PC-9 (cell line): ENCODE measurements at regions not wholly inside any gene's neighbourhood (a gene's known extent, or its start where the extent isn't known, plus 50 kb on each side); places are given as distances from the start of the nearest gene placed in this dataset.

ENCODE experiments used
- BruUV-seq: library from RNA; stranded (reverse); fragments of 400-500 nt; replicated peaks from 2 replicates; lab custom pipeline; 2021; lab: Mats Ljungman, UMichigan
- CTCF ChIA-PET: fragments of 300-600 bp; sonication (Branson Sonifier 250); formaldehyde crosslinking; loops from one replicate; lab custom pipeline; 2022; ENCODE audit warnings: antibody characterized with exemption; lab: Charles Lee
- POLR2A ChIA-PET: fragments of 300-600 bp; sonication (Branson Sonifier 250); formaldehyde crosslinking; loops from one replicate; lab custom pipeline; 2022; ENCODE audit warnings: antibody characterized with exemption; ENCODE audit not compliant: unreplicated experiment; lab: Charles Lee
- DNase-seq, 2 experiments: peaks; one replicate each; pipeline versions ENCODE4 v3.0.0 to v3.0.0-alpha.2; 2015 to 2022; ENCODE audit warnings: mixed read lengths in 1 of 2
- H2AFZ ChIP-seq: fragments of 200-600 bp; sonication (generic); 2 replicates; pipeline ENCODE4 v1.8.1; 2017; ENCODE audit warnings: antibody characterized with exemption
- H3F3A ChIP-seq: fragments of 200-600 bp; sonication (generic); 2 replicates; pipeline ENCODE4 v1.8.1; 2017; ENCODE audit warnings: antibody characterized with exemption, mild to moderate bottlenecking, low read depth; ENCODE audit not compliant: insufficient read depth
- H3K27ac ChIP-seq: fragments of 200-600 bp; sonication (generic); 2 replicates; pipeline ENCODE4 v1.6.1; 2016; ENCODE audit warnings: mixed run types
- H3K27me3 ChIP-seq: fragments of 200-600 bp; sonication (generic); 2 replicates; pipeline ENCODE4 v1.6.1; 2016; ENCODE audit warnings: low read depth, mixed run types; ENCODE audit not compliant: insufficient read depth
- H3K36me3 ChIP-seq: fragments of 200-600 bp; sonication (generic); 2 replicates; pipeline ENCODE4 v1.6.1; 2016; ENCODE audit warnings: low read depth, mixed run types
- H3K4me1 ChIP-seq: fragments of 200-600 bp; sonication (generic); replicated peaks from 2 replicates; pipeline ENCODE4 v1.6.1; 2016; ENCODE audit warnings: mixed run types; ENCODE audit not compliant: insufficient read depth
- H3K4me2 ChIP-seq: fragments of 200-600 bp; sonication (generic); 2 replicates; pipeline ENCODE4 v1.6.1; 2017; ENCODE audit warnings: mixed run types
- H3K4me3 ChIP-seq: fragments of 200-600 bp; sonication (generic); 2 replicates; pipeline ENCODE4 v1.6.1; 2016; ENCODE audit warnings: mixed run types
- H3K79me2 ChIP-seq: fragments of 200-600 bp; sonication (generic); 2 replicates; pipeline ENCODE4 v1.6.1; 2017; ENCODE audit warnings: low read depth, mixed run types
- H3K9me2 ChIP-seq: fragments of 200-600 bp; sonication (generic); 2 replicates; pipeline ENCODE4 v1.8.1; 2017; ENCODE audit warnings: mild to moderate bottlenecking; ENCODE audit not compliant: insufficient read depth
- H3K9me3 ChIP-seq: fragments of 200-600 bp; sonication (generic); 2 replicates; pipeline ENCODE4 v1.8.1; 2016; ENCODE audit warnings: low read depth; ENCODE audit not compliant: insufficient read depth
- H4K20me1 ChIP-seq: fragments of 200-600 bp; sonication (generic); 2 replicates; pipeline ENCODE4 v1.8.1; 2017; ENCODE audit not compliant: insufficient read depth
- EZH2 ChIP-seq: fragments of 200-600 bp; sonication (generic); IDR thresholded peaks from 2 replicates; pipeline ENCODE4 v1.8.0; 2017; ENCODE audit warnings: antibody characterized with exemption, low read depth
- intact Hi-C: fragments of 100-400 bp; cut with micrococcal nuclease; formaldehyde crosslinking; loops from one replicate; pipeline ENCODE4 v1.10.0; 2022; ENCODE audit not compliant: unreplicated experiment
- TF ChIP-seq, protein P1 (sequence below): fragments of 200-600 bp; sonication (generic); conservative IDR thresholded peaks from 2 replicates; pipeline ENCODE4 v1.6.1; 2017; ENCODE audit warnings: mixed run types, antibody characterized with exemption, mild to moderate bottlenecking, moderate library complexity

DNA sequence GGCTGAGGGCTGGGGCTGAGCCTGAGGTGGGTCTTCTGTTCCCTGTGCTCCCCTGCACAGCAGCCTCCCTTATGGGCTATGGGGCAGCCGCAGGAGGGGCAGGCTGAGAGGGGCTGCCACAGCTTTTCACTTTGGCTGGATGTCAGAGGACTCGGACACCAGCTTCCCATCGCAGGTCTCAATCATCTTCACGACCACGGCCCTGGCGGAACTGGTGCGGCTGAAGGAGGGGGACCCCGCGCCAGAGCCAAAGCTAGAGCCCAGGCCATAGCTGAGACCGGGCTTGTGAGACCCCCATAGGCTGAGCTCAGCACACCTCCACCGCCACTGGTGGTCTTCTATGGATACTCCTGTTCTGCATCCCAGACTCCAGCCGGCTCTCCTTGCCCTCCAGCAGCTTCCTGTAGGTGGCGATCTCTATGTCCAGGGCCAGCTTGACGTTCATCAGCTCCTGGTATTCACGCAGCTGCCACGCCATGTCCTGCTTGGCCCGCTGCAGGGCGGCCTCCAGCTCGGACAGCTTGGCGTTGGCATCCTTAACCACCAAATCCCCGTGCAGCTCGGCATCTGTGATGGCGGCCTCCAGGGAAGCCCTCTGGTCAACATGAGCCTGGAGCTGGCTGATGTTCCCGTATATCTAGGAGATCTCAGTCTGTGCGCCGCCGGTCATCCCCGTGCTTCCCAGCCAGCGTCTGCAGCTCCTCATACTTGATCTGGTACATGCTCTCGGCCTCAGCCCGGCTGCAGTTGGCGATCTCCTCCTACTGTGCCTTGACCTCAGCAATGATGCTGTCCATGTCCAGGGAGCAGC is 181.7 kb upstream of the SYNPR start:
- Histone ChIP-seq H2AFZ (no peak overlapping the region), H3K9me2 (no peaks in the 10 kb centered on the region), H3K4me1 (no peaks in the 10 kb centered on the region), H3K27me3 (no peaks in the 10 kb centered on the region), H4K20me1 (no peaks in the 10 kb centered on the region), H3K36me3 (no peaks in the 10 kb centered on the region), H3K79me2 (no peaks in the 10 kb centered on the region), H3K9me3 (no peaks in the 10 kb centered on the region), H3F3A (no peaks in the 10 kb centered on the region), H3K27ac (no peak overlapping the region), H3K4me3 (no peak overlapping the region), H3K4me2 (no peak overlapping the region)
- POLR2A ChIA-PET = no interaction called here
- intact Hi-C loops = no loop called here
- no TSS peak for BruUV-seq
- CTCF ChIA-PET = no interaction called here
- no peak for TF ChIP-seq EZH2
- TF ChIP-seq, protein P1, sequence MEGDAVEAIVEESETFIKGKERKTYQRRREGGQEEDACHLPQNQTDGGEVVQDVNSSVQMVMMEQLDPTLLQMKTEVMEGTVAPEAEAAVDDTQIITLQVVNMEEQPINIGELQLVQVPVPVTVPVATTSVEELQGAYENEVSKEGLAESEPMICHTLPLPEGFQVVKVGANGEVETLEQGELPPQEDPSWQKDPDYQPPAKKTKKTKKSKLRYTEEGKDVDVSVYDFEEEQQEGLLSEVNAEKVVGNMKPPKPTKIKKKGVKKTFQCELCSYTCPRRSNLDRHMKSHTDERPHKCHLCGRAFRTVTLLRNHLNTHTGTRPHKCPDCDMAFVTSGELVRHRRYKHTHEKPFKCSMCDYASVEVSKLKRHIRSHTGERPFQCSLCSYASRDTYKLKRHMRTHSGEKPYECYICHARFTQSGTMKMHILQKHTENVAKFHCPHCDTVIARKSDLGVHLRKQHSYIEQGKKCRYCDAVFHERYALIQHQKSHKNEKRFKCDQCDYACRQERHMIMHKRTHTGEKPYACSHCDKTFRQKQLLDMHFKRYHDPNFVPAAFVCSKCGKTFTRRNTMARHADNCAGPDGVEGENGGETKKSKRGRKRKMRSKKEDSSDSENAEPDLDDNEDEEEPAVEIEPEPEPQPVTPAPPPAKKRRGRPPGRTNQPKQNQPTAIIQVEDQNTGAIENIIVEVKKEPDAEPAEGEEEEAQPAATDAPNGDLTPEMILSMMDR = no peak
- DNase-seq = peak in 1 of 2 experiments; percentile 0

DNA sequence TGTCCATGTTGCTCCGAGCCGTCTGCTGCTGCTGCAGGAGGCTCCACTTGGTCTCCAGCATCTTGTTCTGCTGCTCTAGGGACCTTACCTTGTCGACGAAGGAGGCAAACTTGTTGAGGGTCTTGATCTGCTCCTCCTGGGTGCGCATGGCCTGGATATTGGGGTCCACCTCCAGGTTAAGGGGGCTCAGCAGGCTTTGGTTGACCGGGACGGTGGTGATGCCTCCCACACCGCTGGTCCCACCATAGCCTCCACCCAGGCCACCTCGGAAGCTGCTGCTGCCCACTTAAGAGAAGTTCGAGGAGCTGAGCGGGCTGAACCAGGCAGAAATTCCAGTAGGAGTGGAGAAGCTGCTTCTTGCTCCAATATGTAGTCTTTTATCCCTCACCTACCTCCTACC is 180.7 kb upstream of the SYNPR start:
- H3F3A ChIP-seq = no peaks in the 10 kb centered on the region
- H3K27me3 ChIP-seq = no peaks in the 10 kb centered on the region
- no peak overlapping the region for H3K27ac ChIP-seq
- TF ChIP-seq, protein P1 = no peak
- TF ChIP-seq EZH2 = no peak
- H3K9me2 ChIP-seq = no peaks in the 10 kb centered on the region
- DNase-seq = no peak
- H3K79me2 ChIP-seq = no peaks in the 10 kb centered on the region
- POLR2A ChIA-PET = no interaction called here
- no peak overlapping the region for H2AFZ ChIP-seq
- H3K4me3 ChIP-seq = no peak overlapping the region
- no peaks in the 10 kb centered on the region for H3K36me3 ChIP-seq
- H3K9me3 ChIP-seq = no peaks in the 10 kb centered on the region
- no peaks in the 10 kb centered on the region for H4K20me1 ChIP-seq
- no peak overlapping the region for H3K4me2 ChIP-seq
- CTCF ChIA-PET = no interaction called here
- intact Hi-C loops = no loop called here
- no peaks in the 10 kb centered on the region for H3K4me1 ChIP-seq
- no TSS peak for BruUV-seq

DNA sequence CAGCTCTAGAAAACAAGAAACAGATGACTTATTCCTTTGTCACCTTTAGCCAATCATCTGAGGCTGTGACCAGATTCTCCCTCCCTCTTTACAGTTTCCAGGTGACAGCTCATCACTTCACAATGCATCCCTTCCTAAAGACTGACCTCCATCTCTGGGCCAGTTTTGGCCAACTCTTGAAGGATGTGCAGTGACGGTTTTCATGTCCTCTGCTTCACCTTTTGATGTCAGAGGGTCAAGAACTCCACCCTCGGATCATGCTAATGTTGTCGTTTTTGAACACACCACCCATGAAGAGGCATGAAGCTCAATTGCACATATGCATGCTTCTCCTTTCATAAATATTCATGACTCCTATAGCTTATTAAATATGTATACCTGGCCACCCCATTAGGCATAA is 161.2 kb upstream of the SYNPR start:
- no peak for DNase-seq
- Histone ChIP-seq H3K36me3 (no peaks in the 10 kb centered on the region), H3K4me3 (no peak overlapping the region), H3F3A (no peaks in the 10 kb centered on the region), H3K27me3 (no peaks in the 10 kb centered on the region), H3K9me3 (no peaks in the 10 kb centered on the region), H3K27ac (no peak overlapping the region), H3K4me2 (no peak overlapping the region), H2AFZ (no peak overlapping the region), H3K4me1 (no peaks in the 10 kb centered on the region), H3K79me2 (no peaks in the 10 kb centered on the region), H3K9me2 (no peaks in the 10 kb centered on the region), H4K20me1 (no peaks in the 10 kb centered on the region)
- ChIA-PET POLR2A (no interaction called here), CTCF (no interaction called here)
- BruUV-seq = no TSS peak
- TF ChIP-seq EZH2 = no peak
- TF ChIP-seq, protein P1 = no peak
- intact Hi-C loops = no loop called here
